H9 (cell line): ENCODE measurements at regions not wholly inside any gene's neighbourhood (a gene's known extent, or its start where the extent isn't known, plus 50 kb on each side); places are given as distances from the start of the nearest gene placed in this dataset.

Experiments
- DNase-seq: peaks from one replicate; pipeline ENCODE4 v3.0.0-alpha.2; 2017
- H2AFZ ChIP-seq: one replicate; pipeline ENCODE4 v1.6.1; 2013; ENCODE audit warnings: mild to moderate bottlenecking, low read length, control low read depth, moderate library complexity
- H2AK5ac ChIP-seq: 2 replicates; pipeline ENCODE4 v1.6.1; 2013; ENCODE audit warnings: low read length, control low read depth, mixed read lengths; ENCODE audit not compliant: insufficient read length
- H2BK120ac ChIP-seq: one replicate; pipeline ENCODE4 v1.6.1; 2013; ENCODE audit warnings: low read depth, mild to moderate bottlenecking, low read length, control low read depth, inconsistent platforms; ENCODE audit not compliant: poor library complexity, severe bottlenecking
- H2BK12ac ChIP-seq: 2 replicates; pipeline ENCODE4 v1.6.1; 2013; ENCODE audit warnings: low read length, control low read depth, mixed read lengths, low read depth; ENCODE audit not compliant: insufficient read length
- H2BK15ac ChIP-seq: 2 replicates; pipeline ENCODE4 v1.6.1; 2013; ENCODE audit warnings: low read depth, low read length, control low read depth
- H2BK20ac ChIP-seq: one replicate; pipeline ENCODE4 v1.6.1; 2013; ENCODE audit warnings: low read depth, mild to moderate bottlenecking, low read length, control low read depth, inconsistent platforms; ENCODE audit not compliant: poor library complexity, severe bottlenecking
- H2BK5ac ChIP-seq: 2 replicates; pipeline ENCODE4 v1.6.1; 2013; ENCODE audit warnings: low read length, control low read depth, mixed read lengths; ENCODE audit not compliant: insufficient read length
- H3K14ac ChIP-seq: 2 replicates; pipeline ENCODE4 v1.6.1; 2013; ENCODE audit warnings: low read length, control low read depth; ENCODE audit not compliant: insufficient read depth
- H3K18ac ChIP-seq: 2 replicates; pipeline ENCODE4 v1.6.1; 2013; ENCODE audit warnings: low read depth, mild to moderate bottlenecking, mixed read lengths, low read length, control low read depth; ENCODE audit not compliant: insufficient read length
- H3K23ac ChIP-seq: 2 replicates; pipeline ENCODE4 v1.6.1; 2013; ENCODE audit warnings: low read length, control low read depth, mixed read lengths, low read depth; ENCODE audit not compliant: insufficient read length
- H3K23me2 ChIP-seq: 2 replicates; pipeline ENCODE4 v1.6.1; 2013; ENCODE audit warnings: low read depth, mild to moderate bottlenecking, mixed read lengths, low read length, control low read depth; ENCODE audit not compliant: insufficient read length, poor library complexity, severe bottlenecking
- H3K27ac ChIP-seq: 2 replicates; pipeline ENCODE4 v1.5.1; 2013; ENCODE audit warnings: low read length, control low read depth, mixed read lengths, low read depth; ENCODE audit not compliant: insufficient read length
- H3K27me3 ChIP-seq: 2 replicates; pipeline ENCODE4 v1.6.1; 2013; ENCODE audit warnings: low read length, control low read depth, inconsistent platforms; ENCODE audit not compliant: insufficient read depth
- H3K4ac ChIP-seq: 2 replicates; pipeline ENCODE4 v1.6.1; 2013; ENCODE audit warnings: low read depth, mild to moderate bottlenecking, control low read depth, inconsistent platforms, low read length, moderate library complexity
- H3K4me1 ChIP-seq: 2 replicates; pipeline ENCODE4 v1.6.1; 2013; ENCODE audit warnings: low read length, control low read depth, inconsistent platforms; ENCODE audit not compliant: insufficient read depth
- H3K4me2 ChIP-seq: 2 replicates; pipeline ENCODE4 v1.6.1; 2013; ENCODE audit warnings: low read length, control low read depth, mixed read lengths; ENCODE audit not compliant: insufficient read length, insufficient read depth
- H3K56ac ChIP-seq: 2 replicates; pipeline ENCODE4 v1.6.1; 2013; ENCODE audit warnings: low read depth, mild to moderate bottlenecking, mixed read lengths, low read length, control low read depth; ENCODE audit not compliant: insufficient read length
- H3K79me1 ChIP-seq: 2 replicates; pipeline ENCODE4 v1.6.1; 2013; ENCODE audit warnings: low read depth, mild to moderate bottlenecking, moderate library complexity, low read length, control low read depth, inconsistent platforms; ENCODE audit not compliant: insufficient read depth, poor library complexity, severe bottlenecking
- H3K79me2 ChIP-seq: 2 replicates; pipeline ENCODE4 v1.6.1; 2013; ENCODE audit warnings: low read length, control low read depth, inconsistent platforms; ENCODE audit not compliant: insufficient read depth
- H3K9ac ChIP-seq: 2 replicates; pipeline ENCODE4 v1.6.1; 2013; ENCODE audit warnings: low read length, control low read depth, mixed read lengths; ENCODE audit not compliant: insufficient read length; ENCODE audit errors: extremely low read depth
- H3K9me3 ChIP-seq: one replicate; pipeline ENCODE4 v1.6.1; 2013; ENCODE audit warnings: low read depth, low read length, inconsistent platforms; ENCODE audit not compliant: control insufficient read depth
- H3T11ph ChIP-seq: one replicate; pipeline ENCODE4 v1.6.1; 2013; ENCODE audit warnings: mild to moderate bottlenecking, low read length, control low read depth, inconsistent platforms
- H4K20me1 ChIP-seq: one replicate; pipeline ENCODE4 v1.6.1; 2013; ENCODE audit not compliant: control insufficient read depth, insufficient read length, insufficient read depth
- H4K5ac ChIP-seq: 2 replicates; pipeline ENCODE4 v1.6.1; 2013; ENCODE audit warnings: low read depth, mild to moderate bottlenecking, mixed read lengths, low read length, control low read depth; ENCODE audit not compliant: insufficient read length
- H4K8ac ChIP-seq: replicated peaks from 2 replicates; pipeline ENCODE4 v1.6.1; 2013; ENCODE audit warnings: low read length, control low read depth, mixed read lengths, low read depth; ENCODE audit not compliant: insufficient read length
- H4K91ac ChIP-seq: 2 replicates; pipeline ENCODE4 v1.6.1; 2013; ENCODE audit warnings: low read depth, mild to moderate bottlenecking, moderate library complexity, mixed read lengths, low read length, control low read depth; ENCODE audit not compliant: insufficient read length
- H3K27ac Mint-ChIP-seq, 3 experiments: 2 replicates in 2 of 3; 3 replicates in 1 of 3; pipeline ENCODE4 v1.8.0; 2020 to 2021; ENCODE audit warnings: mixed read lengths in 3 of 3, mild to moderate bottlenecking in 1 of 3, moderate library complexity in 1 of 3
- H3K27me3 Mint-ChIP-seq: 2 replicates; pipeline ENCODE4 v1.8.0; 2021; ENCODE audit warnings: low read depth, mild to moderate bottlenecking, moderate library complexity, mixed read lengths
- H3K36me3 Mint-ChIP-seq, 3 experiments: 2 replicates in 2 of 3; 3 replicates in 1 of 3; pipeline ENCODE4 v1.8.0; 2020 to 2021; ENCODE audit warnings: low read depth in 3 of 3, mixed read lengths in 3 of 3; ENCODE audit not compliant: insufficient read depth in 1 of 3
- H3K4me1 Mint-ChIP-seq, 2 experiments: 2 replicates each; pipeline ENCODE4 v1.8.0; 2020; ENCODE audit warnings: mixed read lengths in 2 of 2
- H3K4me3 Mint-ChIP-seq, 2 experiments: 2 replicates in 1 of 2; 3 replicates in 1 of 2; pipeline ENCODE4 v1.8.0; 2020 to 2021; ENCODE audit warnings: mild to moderate bottlenecking in 2 of 2, mixed read lengths in 2 of 2, moderate library complexity in 1 of 2
- H3K9me3 Mint-ChIP-seq, 2 experiments: 2 replicates in 1 of 2; 3 replicates in 1 of 2; pipeline ENCODE4 v1.8.0; 2020; ENCODE audit warnings: mild to moderate bottlenecking in 2 of 2, mixed read lengths in 2 of 2, moderate library complexity in 1 of 2
- WGBS: extraction: QIAGEN DNeasy Blood & Tissue Kit; methylation state at CpG from one replicate; pipeline ENCODE4 v1.1.7; 2013; ENCODE audit warnings: missing lambda C conversion rate, low lambda C conversion rate, mixed read lengths; ENCODE audit not compliant: insufficient read length; ENCODE audit errors: extremely low coverage; 5-methylcytosine and 5-hydroxymethylcytosine counted together
- TF ChIP-seq, protein P1 (sequence below): fragments of 200-600 bp; sonication (generic); conservative IDR thresholded peaks from 3 replicates; pipeline ENCODE4 v1.8.0; 2021; ENCODE audit warnings: antibody characterized with exemption, mild to moderate bottlenecking

DNA sequence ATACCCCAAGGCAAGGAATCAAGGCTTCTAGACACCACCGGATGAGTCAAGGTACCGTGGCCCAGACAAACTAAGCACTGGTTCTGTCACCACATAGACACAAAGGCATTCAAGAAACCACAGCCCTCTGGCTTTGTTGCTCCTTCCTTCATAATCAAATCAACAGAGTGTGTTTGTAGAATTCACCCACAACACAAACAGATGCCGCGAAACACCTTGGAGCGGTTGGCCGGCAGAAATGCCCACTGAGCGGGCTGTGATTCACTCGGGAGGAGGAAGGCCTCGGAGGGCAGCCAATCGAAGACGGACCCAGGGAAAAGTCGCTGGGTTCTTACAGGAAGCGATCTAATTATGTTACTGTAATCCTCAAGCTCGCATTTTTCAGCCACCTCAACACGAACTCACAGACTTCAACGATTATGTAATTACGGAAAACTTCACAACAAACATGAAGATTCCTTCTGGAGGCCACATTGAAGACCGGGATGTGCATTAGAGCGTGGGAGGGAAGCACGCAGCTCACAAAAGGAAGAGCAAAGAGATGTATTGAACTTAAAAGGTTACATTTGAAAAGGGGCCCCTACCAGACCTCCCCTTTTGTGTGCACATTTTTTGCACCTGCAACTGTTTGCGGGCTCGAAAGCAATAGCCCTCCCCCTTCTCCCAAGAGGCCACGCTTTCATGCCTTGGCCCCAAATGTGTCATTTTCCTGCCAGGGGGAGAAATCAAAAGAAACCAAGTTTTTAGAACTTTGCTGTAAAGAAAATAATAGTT, 184.7 kb upstream of the PREP start:
- no peak overlapping the region; a peak in 1 of 5 replicates for H3K4me3 Mint-ChIP-seq
- no peaks in the 10 kb centered on the region for H3K79me1 ChIP-seq
- no peaks in the 10 kb centered on the region for H3K9me3 ChIP-seq
- no peak for DNase-seq
- H3K9ac ChIP-seq, result no peak overlapping the region
- H3K27ac Mint-ChIP-seq, result peak overlapping the region in 2 of 3 experiments; percentile 44 to 59; a peak in 2 of 7 replicates
- H3K36me3 Mint-ChIP-seq, result no peaks in the 10 kb centered on the region
- H3K4ac ChIP-seq, result no peak overlapping the region
- no peaks in the 10 kb centered on the region for H3K23me2 ChIP-seq
- no peaks in the 10 kb centered on the region; the same call in 1 of the 2 replicates for H3K4me1 ChIP-seq
- no peak overlapping the region for H2AK5ac ChIP-seq
- TF ChIP-seq, protein P1, sequence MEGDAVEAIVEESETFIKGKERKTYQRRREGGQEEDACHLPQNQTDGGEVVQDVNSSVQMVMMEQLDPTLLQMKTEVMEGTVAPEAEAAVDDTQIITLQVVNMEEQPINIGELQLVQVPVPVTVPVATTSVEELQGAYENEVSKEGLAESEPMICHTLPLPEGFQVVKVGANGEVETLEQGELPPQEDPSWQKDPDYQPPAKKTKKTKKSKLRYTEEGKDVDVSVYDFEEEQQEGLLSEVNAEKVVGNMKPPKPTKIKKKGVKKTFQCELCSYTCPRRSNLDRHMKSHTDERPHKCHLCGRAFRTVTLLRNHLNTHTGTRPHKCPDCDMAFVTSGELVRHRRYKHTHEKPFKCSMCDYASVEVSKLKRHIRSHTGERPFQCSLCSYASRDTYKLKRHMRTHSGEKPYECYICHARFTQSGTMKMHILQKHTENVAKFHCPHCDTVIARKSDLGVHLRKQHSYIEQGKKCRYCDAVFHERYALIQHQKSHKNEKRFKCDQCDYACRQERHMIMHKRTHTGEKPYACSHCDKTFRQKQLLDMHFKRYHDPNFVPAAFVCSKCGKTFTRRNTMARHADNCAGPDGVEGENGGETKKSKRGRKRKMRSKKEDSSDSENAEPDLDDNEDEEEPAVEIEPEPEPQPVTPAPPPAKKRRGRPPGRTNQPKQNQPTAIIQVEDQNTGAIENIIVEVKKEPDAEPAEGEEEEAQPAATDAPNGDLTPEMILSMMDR, result no peak
- H4K91ac ChIP-seq, result no peak overlapping the region
- H3K56ac ChIP-seq, result no peak overlapping the region
- H3K27ac ChIP-seq, result no peak overlapping the region
- no peaks in the 10 kb centered on the region for H4K20me1 ChIP-seq
- no peak overlapping the region for H2BK120ac ChIP-seq
- no peak overlapping the region for H3K14ac ChIP-seq
- H4K8ac ChIP-seq, result no peak overlapping the region
- H3K23ac ChIP-seq, result no peak overlapping the region
- no peak overlapping the region for H2BK20ac ChIP-seq
- H3K79me2 ChIP-seq, result no peaks in the 10 kb centered on the region
- H3K27me3 ChIP-seq, result no peaks in the 10 kb centered on the region
- H3K4me2 ChIP-seq, result no peak overlapping the region
- whole genome bisulfite sequencing, result no CpG with 5 or more reads among the region's 23 CpGs
- H2BK12ac ChIP-seq, result no peak overlapping the region
- H3T11ph ChIP-seq, result no peak overlapping the region
- H2BK15ac ChIP-seq, result no peak overlapping the region
- H3K18ac ChIP-seq, result no peak overlapping the region
- H3K27me3 Mint-ChIP-seq, result no peaks in the 10 kb centered on the region
- no peaks in the 10 kb centered on the region for H3K9me3 Mint-ChIP-seq
- H3K4me1 Mint-ChIP-seq, result peaks cover 4 to 6% of the 10 kb centered on the region in 2 experiments; a peak in 3 of 4 replicates
- H2BK5ac ChIP-seq, result no peak overlapping the region
- H4K5ac ChIP-seq, result no peak overlapping the region
- H2AFZ ChIP-seq, result peak overlapping the region; percentile 16
